ENCODE measurements at regions not wholly inside any gene's neighbourhood (a gene's known extent, or its start where the extent isn't known, plus 50 kb on each side); places are given as distances from the start of the nearest gene placed in this dataset.

- TF ChIP-seq KDM1A (IDR thresholded peaks at IDR 0.05; ENCODE audit: low read depth) (no peak), FOSB (CRISPR knock-in tag; IDR thresholded peaks at IDR 0.05) (no peak), KDM5A (IDR thresholded peaks at IDR 0.05) (no peak), NFE2L2 (conservative IDR thresholded peaks at IDR 0.05; ENCODE audit: low read length) (no peak), JUNB (IDR thresholded peaks at IDR 0.05) (no peak), MYC (IDR thresholded peaks at IDR 0.05; ENCODE audit: borderline replicate concordance, low read length) (no peak), RFX5 (IDR thresholded peaks at IDR 0.05) (no peak)
- TF ChIP-seq, protein P1, sequence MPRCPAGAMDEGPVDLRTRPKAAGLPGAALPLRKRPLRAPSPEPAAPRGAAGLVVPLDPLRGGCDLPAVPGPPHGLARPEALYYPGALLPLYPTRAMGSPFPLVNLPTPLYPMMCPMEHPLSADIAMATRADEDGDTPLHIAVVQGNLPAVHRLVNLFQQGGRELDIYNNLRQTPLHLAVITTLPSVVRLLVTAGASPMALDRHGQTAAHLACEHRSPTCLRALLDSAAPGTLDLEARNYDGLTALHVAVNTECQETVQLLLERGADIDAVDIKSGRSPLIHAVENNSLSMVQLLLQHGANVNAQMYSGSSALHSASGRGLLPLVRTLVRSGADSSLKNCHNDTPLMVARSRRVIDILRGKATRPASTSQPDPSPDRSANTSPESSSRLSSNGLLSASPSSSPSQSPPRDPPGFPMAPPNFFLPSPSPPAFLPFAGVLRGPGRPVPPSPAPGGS (IDR thresholded peaks at IDR 0.05): no peak
These were observed 460.8 kb downstream of the CDH10 start (continued) for GRCh38 chr5:24183981-24184380.

GRCh38 chr5:24188216-24188925 lies 456.4 kb downstream of the CDH10 start:
- Histone ChIP-seq H3K27ac (no peak overlapping the region), H3K4me2 (no peak overlapping the region), H3K9me3 (no peaks in the 10 kb centered on the region), H3K4me3 (no peak overlapping the region), H3K4me1 (no peaks in the 10 kb centered on the region)
- ChIA-PET POLR2A (no interaction called here), CTCF (no interaction called here)
- no peak for ATAC-seq
- FAIRE-seq: no peak
- no peak for TF ChIP-seq RFX5 (IDR thresholded peaks at IDR 0.05)
- no peak for TF ChIP-seq CEBPB (IDR thresholded peaks at IDR 0.05)
- TF ChIP-seq MYC (IDR thresholded peaks at IDR 0.05; ENCODE audit: borderline replicate concordance, low read length): no peak
- no peak for TF ChIP-seq BHLHE40 (IDR thresholded peaks at IDR 0.05; ENCODE audit: low read depth, low read length)
- TF ChIP-seq, protein P2, sequence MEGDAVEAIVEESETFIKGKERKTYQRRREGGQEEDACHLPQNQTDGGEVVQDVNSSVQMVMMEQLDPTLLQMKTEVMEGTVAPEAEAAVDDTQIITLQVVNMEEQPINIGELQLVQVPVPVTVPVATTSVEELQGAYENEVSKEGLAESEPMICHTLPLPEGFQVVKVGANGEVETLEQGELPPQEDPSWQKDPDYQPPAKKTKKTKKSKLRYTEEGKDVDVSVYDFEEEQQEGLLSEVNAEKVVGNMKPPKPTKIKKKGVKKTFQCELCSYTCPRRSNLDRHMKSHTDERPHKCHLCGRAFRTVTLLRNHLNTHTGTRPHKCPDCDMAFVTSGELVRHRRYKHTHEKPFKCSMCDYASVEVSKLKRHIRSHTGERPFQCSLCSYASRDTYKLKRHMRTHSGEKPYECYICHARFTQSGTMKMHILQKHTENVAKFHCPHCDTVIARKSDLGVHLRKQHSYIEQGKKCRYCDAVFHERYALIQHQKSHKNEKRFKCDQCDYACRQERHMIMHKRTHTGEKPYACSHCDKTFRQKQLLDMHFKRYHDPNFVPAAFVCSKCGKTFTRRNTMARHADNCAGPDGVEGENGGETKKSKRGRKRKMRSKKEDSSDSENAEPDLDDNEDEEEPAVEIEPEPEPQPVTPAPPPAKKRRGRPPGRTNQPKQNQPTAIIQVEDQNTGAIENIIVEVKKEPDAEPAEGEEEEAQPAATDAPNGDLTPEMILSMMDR (IDR thresholded peaks at IDR 0.05): no peak
- no peak for TF ChIP-seq MAFK (IDR thresholded peaks at IDR 0.05; ENCODE audit: partially characterized antibody)
- no peak for TF ChIP-seq HES2 (IDR thresholded peaks at IDR 0.05)
- TF ChIP-seq FOSL2 (IDR thresholded peaks at IDR 0.05): no peak
- no peak for TF ChIP-seq FOSL2 (CRISPR knock-in tag; IDR thresholded peaks at IDR 0.05)
- TF ChIP-seq E2F6 (IDR thresholded peaks at IDR 0.05; ENCODE audit: borderline replicate concordance, low read depth): no peak
- no peak for TF ChIP-seq ZFP36 (IDR thresholded peaks at IDR 0.05; ENCODE audit: borderline replicate concordance, partially characterized antibody)
- TF ChIP-seq SREBF2 (IDR thresholded peaks at IDR 0.05): no peak
- no peak for DNase-seq (ENCODE audit: low read depth in 1 of 2, low spot score in 1 of 2)
- 36% methylated on average over 7 of the region's 7 CpGs for WGBS (ENCODE audit: missing lambda C conversion rate)

DNA sequence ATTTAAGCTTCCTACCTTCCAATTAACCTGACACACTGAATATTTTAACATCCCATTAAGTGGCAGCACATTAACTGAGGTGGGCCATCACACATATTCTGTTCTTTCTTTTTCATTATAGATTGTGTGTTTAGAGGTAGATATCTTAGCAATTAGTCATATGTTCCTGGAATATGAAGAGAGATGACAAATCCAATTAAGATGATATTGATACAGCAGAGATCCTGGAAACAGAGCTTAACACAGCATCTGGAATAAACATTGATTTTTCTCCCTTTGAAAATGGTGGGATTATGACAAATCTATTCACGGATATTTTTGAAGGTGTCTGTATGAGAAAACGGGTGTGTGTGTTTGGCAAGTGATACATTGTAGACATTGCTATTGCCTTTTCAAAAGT lies 448.0 kb downstream of the CDH10 start:
- TF ChIP-seq GATA3 (IDR thresholded peaks at IDR 0.05; ENCODE audit: borderline replicate concordance) (no peak), RAD21 (conservative IDR thresholded peaks at IDR 0.05 in 1 of 2, IDR thresholded peaks at IDR 0.05 in 1 of 2) (no peak), HEYL (CRISPR knock-in tag; IDR thresholded peaks at IDR 0.05) (no peak), ESRRA (IDR thresholded peaks at IDR 0.05; ENCODE audit: borderline replicate concordance, low read length) (no peak)
- TF ChIP-seq, protein P3, sequence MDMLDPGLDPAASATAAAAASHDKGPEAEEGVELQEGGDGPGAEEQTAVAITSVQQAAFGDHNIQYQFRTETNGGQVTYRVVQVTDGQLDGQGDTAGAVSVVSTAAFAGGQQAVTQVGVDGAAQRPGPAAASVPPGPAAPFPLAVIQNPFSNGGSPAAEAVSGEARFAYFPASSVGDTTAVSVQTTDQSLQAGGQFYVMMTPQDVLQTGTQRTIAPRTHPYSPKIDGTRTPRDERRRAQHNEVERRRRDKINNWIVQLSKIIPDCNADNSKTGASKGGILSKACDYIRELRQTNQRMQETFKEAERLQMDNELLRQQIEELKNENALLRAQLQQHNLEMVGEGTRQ (IDR thresholded peaks at IDR 0.05): no peak
- CTCF ChIA-PET: no interaction called here
- no peak for ATAC-seq
- 26% methylated on average over 2 of the region's 2 CpGs for WGBS (ENCODE audit: missing lambda C conversion rate)
- no peaks in the 10 kb centered on the region for H3K9me3 ChIP-seq
- no peak for FAIRE-seq
- no peak overlapping the region for H3K4me2 ChIP-seq
- POLR2A ChIA-PET: no interaction called here
- no peak for DNase-seq (ENCODE audit: low read depth in 1 of 2, low spot score in 1 of 2)
- H3K4me3 ChIP-seq: no peak overlapping the region
- H3K27ac ChIP-seq: no peak overlapping the region
- no peaks in the 10 kb centered on the region for H3K4me1 ChIP-seq
